Stomach (tissue), 4 donors: ENCODE measurements at regions not wholly inside any gene's neighbourhood (a gene's known extent, or its start where the extent isn't known, plus 50 kb on each side); places are given as distances from the start of the nearest gene placed in this dataset.

Experiments
- CTCF ChIP-seq, 7 experiments: fragments of 450-650 bp in 4 of 7; fragments of 200-600 bp in 3 of 7; sonication (generic) in 3 of 7; IDR thresholded peaks; one replicate each; pipeline ENCODE4 v1.5.1; 2016 to 2019; ENCODE audit warnings: antibody characterized with exemption in 7 of 7, control low read depth in 2 of 7, mild to moderate bottlenecking in 1 of 7
- POLR2A ChIP-seq, 4 donors: fragments of 450-650 bp; IDR thresholded peaks; one replicate each; pipeline ENCODE4 v1.6.1; 2016; ENCODE audit warnings: antibody characterized with exemption in 4 of 4, control low read depth in 2 of 4, mild to moderate bottlenecking in 1 of 4, moderate library complexity in 1 of 4

DNA sequence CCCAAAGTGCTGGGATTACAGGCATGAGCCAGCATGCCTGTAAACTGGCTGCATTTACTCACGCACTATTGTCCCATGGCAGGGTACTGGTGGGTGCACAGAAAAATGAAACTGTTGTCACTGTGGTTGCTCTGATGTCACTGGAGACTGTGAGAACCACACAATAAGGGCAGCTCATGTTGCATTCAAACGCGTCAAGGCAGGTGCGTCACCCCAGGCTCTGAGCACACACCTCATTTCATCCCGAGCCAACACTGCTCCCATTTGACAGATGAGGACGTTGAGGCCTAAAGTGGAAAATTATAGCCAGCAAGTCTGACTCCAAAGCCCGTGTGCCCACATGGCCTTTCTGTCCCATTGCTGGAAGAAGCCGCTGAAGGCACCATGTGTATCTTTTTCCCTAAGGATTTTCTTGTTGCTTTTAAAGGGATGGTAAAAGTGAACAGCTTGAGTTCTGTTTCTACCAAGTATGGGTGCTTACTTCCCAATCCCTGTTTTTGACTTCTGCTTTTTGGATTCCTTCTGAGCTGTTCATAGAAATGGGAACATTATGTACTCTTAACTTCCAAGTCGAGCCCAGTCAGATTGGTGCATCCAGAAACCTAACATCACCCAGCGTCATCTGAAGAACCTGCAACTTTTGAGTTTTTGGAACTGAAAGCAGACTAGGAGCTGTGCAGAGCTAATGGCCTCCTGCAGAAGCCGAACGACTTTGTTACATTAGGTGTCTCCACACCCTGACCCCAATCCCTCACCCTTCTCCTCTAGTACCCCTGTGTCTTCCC, 60.1 kb upstream of the CARD11 start:
- no peak for TF ChIP-seq POLR2A (IDR thresholded peaks at IDR 0.05)
- no peak for TF ChIP-seq CTCF (IDR thresholded peaks at IDR 0.05)
